ENCODE measurements at regions not wholly inside any gene's neighbourhood (a gene's known extent, or its start where the extent isn't known, plus 50 kb on each side); places are given as distances from the start of the nearest gene placed in this dataset.

DNA sequence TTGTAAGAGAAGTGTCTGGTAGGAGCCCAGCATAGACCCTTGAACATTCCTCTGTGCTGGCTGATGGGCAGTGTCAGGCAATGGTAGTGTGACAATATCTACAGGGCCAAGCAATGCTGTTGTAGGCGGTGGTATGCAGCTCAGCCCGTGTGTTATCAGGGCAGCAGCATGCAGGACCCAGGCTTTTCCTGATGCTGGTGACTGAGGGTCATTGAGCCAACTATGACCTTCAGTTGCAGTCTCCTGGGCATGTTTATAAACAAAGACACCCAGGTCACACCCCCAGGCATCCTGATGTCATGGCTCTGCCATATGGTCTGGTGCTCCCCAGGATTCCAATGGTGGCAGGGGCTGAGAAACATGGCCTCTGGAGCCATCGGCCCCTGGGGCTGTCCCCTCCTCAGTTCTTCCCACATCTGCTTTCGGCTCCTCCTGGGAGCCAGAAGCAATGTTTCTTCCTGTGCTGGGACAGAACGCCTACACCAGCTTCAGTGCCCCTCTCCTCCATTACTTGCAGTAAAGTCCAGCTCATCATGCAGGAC, 518.0 kb upstream of the HS6ST1 start:
- no peaks in the 10 kb centered on the region for H3K36me3 Mint-ChIP-seq (ENCODE audit: insufficient read depth, unreplicated experiment)
- intact Hi-C loops (cut with micrococcal nuclease; ENCODE audit: unreplicated experiment), result no loop called here
- no peaks in the 10 kb centered on the region; the same call in 1 of the 2 replicates for H3K27me3 ChIP-seq (replicated peaks; ENCODE audit: control insufficient read depth, insufficient read depth, low read length)

DNA sequence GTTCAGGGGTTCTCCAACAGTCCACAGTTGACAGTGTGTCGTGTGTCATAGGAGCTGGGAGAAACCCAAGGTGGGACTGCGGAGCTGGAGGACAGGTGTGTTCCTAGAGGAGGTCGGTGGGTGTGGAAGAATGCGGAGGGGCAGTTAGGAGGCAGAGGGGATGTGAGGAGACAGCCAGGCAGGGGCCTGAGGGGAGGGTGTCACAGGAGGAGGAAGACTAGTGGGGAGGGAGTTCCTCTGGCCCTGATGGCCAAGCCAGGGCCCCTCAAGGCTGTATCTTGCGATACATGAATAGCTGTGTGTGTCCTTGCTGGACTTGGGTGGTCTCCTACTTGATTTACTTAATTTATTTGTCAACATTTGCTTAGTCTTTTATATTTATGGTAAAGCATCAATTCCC, 519.6 kb upstream of the HS6ST1 start:
- DNase-seq, result no peak
- H3K4me1 Mint-ChIP-seq (ENCODE audit: low read depth, unreplicated experiment), result no peaks in the 10 kb centered on the region
- TF ChIP-seq, protein P1, sequence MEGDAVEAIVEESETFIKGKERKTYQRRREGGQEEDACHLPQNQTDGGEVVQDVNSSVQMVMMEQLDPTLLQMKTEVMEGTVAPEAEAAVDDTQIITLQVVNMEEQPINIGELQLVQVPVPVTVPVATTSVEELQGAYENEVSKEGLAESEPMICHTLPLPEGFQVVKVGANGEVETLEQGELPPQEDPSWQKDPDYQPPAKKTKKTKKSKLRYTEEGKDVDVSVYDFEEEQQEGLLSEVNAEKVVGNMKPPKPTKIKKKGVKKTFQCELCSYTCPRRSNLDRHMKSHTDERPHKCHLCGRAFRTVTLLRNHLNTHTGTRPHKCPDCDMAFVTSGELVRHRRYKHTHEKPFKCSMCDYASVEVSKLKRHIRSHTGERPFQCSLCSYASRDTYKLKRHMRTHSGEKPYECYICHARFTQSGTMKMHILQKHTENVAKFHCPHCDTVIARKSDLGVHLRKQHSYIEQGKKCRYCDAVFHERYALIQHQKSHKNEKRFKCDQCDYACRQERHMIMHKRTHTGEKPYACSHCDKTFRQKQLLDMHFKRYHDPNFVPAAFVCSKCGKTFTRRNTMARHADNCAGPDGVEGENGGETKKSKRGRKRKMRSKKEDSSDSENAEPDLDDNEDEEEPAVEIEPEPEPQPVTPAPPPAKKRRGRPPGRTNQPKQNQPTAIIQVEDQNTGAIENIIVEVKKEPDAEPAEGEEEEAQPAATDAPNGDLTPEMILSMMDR (IDR thresholded peaks at IDR 0.05; ENCODE audit: insufficient read depth in 1 of 2, low read depth in 1 of 2, low read length in 1 of 2, severe bottlenecking in 1 of 2, unreplicated experiment in 1 of 2), result no peak
- no peak overlapping the region for H3K4me3 ChIP-seq (ENCODE audit: low read depth, low read length)
- ChIA-PET POLR2A (no interaction called here), CTCF (no interaction called here)
- H3K27me3 ChIP-seq (replicated peaks; ENCODE audit: control insufficient read depth, insufficient read depth, low read length), result no peaks in the 10 kb centered on the region; the same call in 1 of the 2 replicates
- H3K27ac Mint-ChIP-seq (ENCODE audit: unreplicated experiment), result no peak overlapping the region
- no TSS peak for BruUV-seq (replicated peaks)
- H3K4me1 ChIP-seq, result no peaks in the 10 kb centered on the region
- no peaks in the 10 kb centered on the region for H3K9me3 Mint-ChIP-seq (ENCODE audit: unreplicated experiment)
- H3K4me3 Mint-ChIP-seq (ENCODE audit: unreplicated experiment), result no peak overlapping the region
- no peaks in the 10 kb centered on the region for H3K36me3 Mint-ChIP-seq (ENCODE audit: insufficient read depth, unreplicated experiment)
- peaks cover 31% of the 10 kb centered on the region for H3K27me3 Mint-ChIP-seq (ENCODE audit: insufficient read depth, unreplicated experiment)
- no peaks in the 10 kb centered on the region for H3K9me3 ChIP-seq
- intact Hi-C loops (cut with micrococcal nuclease; ENCODE audit: unreplicated experiment), result no loop called here
- H3K36me3 ChIP-seq (ENCODE audit: control insufficient read depth, insufficient read depth, low read length), result no peaks in the 10 kb centered on the region

More for the DNA sequence above, 518.0 kb upstream of the HS6ST1 start:
- H3K4me3 ChIP-seq (ENCODE audit: low read depth, low read length), result no peak overlapping the region
- CTCF ChIA-PET, result no interaction called here
- Mint-ChIP-seq H3K9me3 (ENCODE audit: unreplicated experiment) (no peaks in the 10 kb centered on the region), H3K27ac (ENCODE audit: unreplicated experiment) (no peak overlapping the region), H3K4me1 (ENCODE audit: low read depth, unreplicated experiment) (no peaks in the 10 kb centered on the region), H3K27me3 (ENCODE audit: insufficient read depth, unreplicated experiment) (peaks cover 34% of the 10 kb centered on the region), H3K4me3 (ENCODE audit: unreplicated experiment) (no peak overlapping the region)
- H3K9me3 ChIP-seq, result no peaks in the 10 kb centered on the region
- H3K36me3 ChIP-seq (ENCODE audit: control insufficient read depth, insufficient read depth, low read length), result no peaks in the 10 kb centered on the region
- TF ChIP-seq, protein P1 (IDR thresholded peaks at IDR 0.05; ENCODE audit: insufficient read depth in 1 of 2, low read depth in 1 of 2, low read length in 1 of 2, severe bottlenecking in 1 of 2, unreplicated experiment in 1 of 2), result no peak
- no peak for DNase-seq
- POLR2A ChIA-PET, result no interaction called here
- BruUV-seq (replicated peaks), result no TSS peak
- H3K4me1 ChIP-seq, result no peaks in the 10 kb centered on the region

DNA sequence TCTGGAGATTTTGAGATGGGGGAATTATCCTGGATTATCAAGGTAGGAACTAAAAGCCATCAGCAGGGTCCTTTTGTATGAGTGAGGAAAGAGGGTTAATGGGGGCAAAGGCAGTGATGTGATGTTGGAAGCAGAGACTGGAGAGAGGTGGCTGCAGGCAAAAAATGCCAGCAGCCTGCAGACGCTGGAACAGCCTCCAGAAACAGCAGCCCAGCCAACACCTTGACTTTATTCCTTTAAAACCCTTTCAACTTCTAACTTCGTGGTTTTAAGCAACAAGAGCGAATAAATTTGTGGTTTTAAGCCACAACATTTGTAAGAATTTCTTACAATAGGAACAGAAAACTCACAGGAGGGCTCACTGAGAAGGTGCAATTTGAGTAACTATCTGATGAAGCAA, 523.1 kb upstream of the HS6ST1 start:
- ChIA-PET CTCF (no interaction called here), POLR2A (no interaction called here)
- no TSS peak for BruUV-seq (replicated peaks)
- H3K4me3 ChIP-seq (ENCODE audit: low read depth, low read length), result no peak overlapping the region
- no peaks in the 10 kb centered on the region for H3K4me1 Mint-ChIP-seq (ENCODE audit: low read depth, unreplicated experiment)
- no peak overlapping the region for H3K27ac Mint-ChIP-seq (ENCODE audit: unreplicated experiment)
- TF ChIP-seq, protein P1 (IDR thresholded peaks at IDR 0.05; ENCODE audit: insufficient read depth in 1 of 2, low read depth in 1 of 2, low read length in 1 of 2, severe bottlenecking in 1 of 2, unreplicated experiment in 1 of 2), result no peak
- H3K9me3 ChIP-seq, result 0 out of 2 replicates have a peak, but pooled peaks cover 3% of the 10 kb centered on the region
- H3K36me3 ChIP-seq (ENCODE audit: control insufficient read depth, insufficient read depth, low read length), result no peaks in the 10 kb centered on the region
- DNase-seq, result no peak
- no peaks in the 10 kb centered on the region for H3K9me3 Mint-ChIP-seq (ENCODE audit: unreplicated experiment)
- no peaks in the 10 kb centered on the region for H3K36me3 Mint-ChIP-seq (ENCODE audit: insufficient read depth, unreplicated experiment)
- intact Hi-C loops (cut with micrococcal nuclease; ENCODE audit: unreplicated experiment), result no loop called here
- no peaks in the 10 kb centered on the region for H3K4me1 ChIP-seq
- H3K4me3 Mint-ChIP-seq (ENCODE audit: unreplicated experiment), result no peak overlapping the region
- H3K27me3 ChIP-seq (replicated peaks; ENCODE audit: control insufficient read depth, insufficient read depth, low read length), result no peaks in the 10 kb centered on the region; the same call in 1 of the 2 replicates
- H3K27me3 Mint-ChIP-seq (ENCODE audit: insufficient read depth, unreplicated experiment), result peaks cover 29% of the 10 kb centered on the region

Data from Caco-2 (cell line).